GM19240 (cell line): ENCODE measurements at regions not wholly inside any gene's neighbourhood (a gene's known extent, or its start where the extent isn't known, plus 50 kb on each side); places are given as distances from the start of the nearest gene placed in this dataset.
"Not testable (repeated sequence)": the region's sequence is repeated elsewhere in the genome, so short reads cannot be mapped to it uniquely, and the experiment has no call there.

Source experiments
- DNase-seq: peaks from one replicate; pipeline ENCODE4 v3.0.0; 2011; ENCODE audit warnings: low spot score; ENCODE audit not compliant: insufficient read length

- no peak for DNase-seq
These were observed 217.0 kb upstream of the OBI1 start for GRCh38 chr13:78875792-78876580.

DNA sequence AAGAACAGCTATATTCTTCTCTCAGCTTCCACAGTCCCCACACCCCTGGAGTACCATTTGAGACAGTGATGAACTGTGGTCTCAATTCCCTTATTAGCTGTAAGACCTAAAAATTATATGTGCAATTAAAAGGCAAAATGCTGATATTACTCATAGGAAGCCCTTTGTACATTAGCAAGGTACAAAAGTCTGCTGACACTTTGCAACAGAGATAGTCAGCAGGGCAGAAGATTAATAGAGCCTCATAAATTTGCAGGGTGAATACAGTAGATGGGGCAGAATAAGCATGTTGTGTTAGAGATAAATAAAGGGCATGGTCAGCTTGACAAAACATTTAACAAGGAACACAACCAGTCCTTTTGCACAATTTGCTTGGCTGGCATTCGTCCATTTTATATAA, 210.0 kb upstream of the OBI1 start:
- DNase-seq, result no peak

GRCh38 chr13:78867655-78868054, 208.7 kb upstream of the OBI1 start:
- DNase-seq, result no peak

GRCh38 chr13:78866076-78866475, 207.1 kb upstream of the OBI1 start:
- DNase-seq, result not testable (repeated sequence)

DNA sequence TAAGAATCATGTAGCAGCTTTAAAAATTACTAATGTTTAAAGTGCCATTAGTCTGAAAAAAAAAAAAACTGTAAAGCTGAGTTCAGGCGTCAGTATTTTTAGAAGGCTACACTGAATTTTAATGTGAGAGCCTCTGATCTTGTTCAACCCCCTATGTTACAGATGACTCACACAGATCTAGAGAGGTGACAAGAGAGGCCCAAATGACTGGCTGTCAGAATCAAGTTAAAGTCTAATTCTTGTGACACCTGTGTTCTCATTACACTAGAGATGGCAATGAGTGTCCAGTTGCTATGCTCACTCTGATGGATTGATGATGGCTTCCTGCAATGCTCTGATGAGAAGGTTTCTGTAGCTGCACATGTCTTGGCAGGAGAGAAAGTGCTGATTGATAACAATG, 203.5 kb upstream of the OBI1 start:
- DNase-seq, result no peak

DNA sequence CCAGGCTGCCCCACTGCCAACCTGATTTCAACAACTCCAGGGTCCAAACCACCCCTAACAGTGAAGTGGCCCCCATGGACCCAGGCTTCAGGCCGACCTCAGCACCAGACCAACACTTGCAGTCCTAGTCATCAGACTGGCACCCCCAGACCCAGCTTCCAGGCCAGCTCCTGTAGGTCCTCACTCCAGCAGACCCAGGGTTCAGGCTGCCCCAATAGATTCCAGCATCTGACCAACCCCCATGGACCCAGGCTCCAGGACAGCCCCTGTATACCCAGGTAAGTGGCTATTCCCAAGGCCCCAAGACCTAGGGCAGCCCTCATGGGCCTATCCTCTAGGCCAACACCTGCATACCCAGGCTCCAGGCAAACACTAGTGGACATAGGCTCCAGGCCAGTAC, 193.8 kb upstream of the OBI1 start:
- DNase-seq, result no peak

DNA sequence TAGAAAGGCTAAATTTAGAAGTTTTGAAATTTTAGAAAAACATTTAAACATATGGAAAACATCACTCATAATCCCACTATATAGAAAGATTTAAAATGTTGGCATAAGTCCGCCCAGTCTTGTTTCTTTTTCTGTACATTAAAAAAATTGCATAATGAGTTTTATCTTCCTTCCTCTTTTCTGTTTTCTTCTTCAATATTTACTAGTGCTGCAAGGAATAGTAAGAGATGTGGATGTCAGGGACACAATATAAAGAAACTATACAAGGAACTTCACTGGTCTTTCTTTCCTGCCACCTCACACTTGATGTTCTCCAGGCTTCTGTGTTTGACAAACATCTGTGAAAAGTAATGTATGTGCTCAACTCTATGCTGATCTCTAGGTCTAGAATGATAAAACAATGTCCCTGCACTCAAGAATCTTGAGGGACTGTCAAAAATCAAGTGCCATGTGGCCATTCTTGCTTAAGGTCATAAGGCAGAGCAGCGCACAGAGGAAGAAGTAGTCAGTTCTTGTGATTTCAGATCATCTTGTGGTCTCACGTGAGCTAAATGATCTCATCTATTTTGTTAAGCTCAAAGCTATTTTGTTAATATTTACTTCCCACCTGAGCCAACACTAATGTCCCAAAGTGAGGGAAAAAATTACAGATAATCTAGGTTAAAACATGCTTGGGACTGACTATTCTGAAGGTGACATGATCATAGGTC, 186.9 kb upstream of the OBI1 start:
- no peak for DNase-seq

DNA sequence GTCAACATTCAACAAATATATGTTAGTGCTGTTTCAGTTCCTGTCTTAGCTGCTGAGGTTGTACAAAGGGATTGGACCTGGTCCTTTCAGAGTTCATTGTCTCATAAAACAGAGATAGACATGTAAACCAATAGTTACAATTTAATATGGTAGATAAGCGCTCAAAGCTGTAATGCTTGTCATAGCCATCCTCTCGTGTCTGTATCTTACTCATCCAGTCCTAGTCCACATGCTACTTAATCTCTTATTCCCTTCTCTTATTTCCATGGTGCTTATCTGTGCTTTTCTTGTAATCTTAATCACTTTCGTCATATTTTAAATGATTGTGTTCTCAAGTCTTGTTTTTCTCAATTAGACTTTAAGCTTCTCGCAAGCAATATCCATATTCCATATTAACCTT, 185.2 kb upstream of the OBI1 start:
- DNase-seq, result no peak

DNA sequence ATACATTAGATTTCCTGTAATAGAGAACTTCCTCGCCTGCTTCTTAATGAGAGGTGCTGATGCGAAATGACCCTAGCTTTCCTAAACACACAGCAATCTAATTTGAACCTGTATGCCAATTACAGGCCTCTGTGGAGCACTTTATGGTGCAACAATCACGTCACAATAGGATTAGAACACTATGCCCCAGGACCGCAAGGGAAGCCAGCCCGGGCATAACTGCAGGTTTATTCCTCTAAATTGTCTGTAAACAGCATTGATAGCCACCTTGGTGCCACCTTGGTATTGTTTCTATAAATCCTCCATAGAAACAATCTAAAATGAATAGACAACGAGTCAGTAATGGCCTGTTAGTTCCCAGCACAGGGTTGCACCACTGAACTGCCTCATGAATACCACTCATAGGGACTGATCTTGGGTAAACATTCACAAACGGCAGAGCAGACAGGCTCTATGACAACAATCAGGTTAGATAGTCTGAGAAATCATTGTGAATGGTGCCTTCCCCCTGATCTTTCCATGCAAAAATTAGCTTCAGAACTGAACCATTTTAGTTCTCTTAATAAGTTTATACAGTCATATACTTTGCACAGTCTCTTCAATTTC, 182.5 kb upstream of the OBI1 start:
- DNase-seq, result no peak

- DNase-seq, result no peak
These were observed 177.4 kb upstream of the OBI1 start for GRCh38 chr13:78836238-78836784.

DNA sequence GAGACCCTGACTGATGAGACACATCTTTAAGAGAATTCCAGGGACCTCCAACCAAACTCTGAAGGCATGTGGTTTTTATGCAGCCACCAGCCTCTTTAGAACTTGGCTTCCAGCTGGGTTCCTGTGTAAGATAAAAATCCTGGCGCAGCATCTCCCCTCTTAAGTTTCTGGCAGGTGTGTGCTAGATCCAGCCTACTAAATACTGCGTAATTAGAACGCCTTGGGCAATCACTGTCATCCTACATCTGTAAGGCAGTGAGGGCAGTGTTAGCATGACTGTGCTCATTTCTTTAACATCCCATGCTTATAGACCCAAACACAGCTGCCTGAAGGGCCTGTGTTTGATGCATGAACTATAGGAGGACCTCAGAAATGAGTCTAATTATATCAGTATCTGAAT, 173.5 kb upstream of the OBI1 start:
- no peak for DNase-seq

DNA sequence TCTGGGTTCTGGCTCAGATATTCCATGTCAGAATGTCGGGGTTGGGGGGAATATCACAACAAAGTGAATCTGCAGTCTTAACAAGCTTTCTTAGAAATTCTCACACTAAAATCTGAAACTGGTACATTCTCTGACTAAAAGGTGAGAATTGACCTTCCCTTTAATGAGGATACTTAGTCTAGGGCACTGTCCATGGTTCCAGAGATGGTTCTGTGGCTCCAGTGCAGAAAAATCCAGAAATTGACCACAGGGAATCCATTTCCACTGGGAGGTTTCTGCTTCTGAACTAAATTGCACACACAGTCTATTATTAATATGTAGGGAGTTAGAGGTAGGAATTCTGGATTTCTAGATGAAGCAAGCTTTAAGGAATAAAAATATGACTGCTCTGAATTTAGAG, 171.6 kb upstream of the OBI1 start:
- DNase-seq, result no peak

DNA sequence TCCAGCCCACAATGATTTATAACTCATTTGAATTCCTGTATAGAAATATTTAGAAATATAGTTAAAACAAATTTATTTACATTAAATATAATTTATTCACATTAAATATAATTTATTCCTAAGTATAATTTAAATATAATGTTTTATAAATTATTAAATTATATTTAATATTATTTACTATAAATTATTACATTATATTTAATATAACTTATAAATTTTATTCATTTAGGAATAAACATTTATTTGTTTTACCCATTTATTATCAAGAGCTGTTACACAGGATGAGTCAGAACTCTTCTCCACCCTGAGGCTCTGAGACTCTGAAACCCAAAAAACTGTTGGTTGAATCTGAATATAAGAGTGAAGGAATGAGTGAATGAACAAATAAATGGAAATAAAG, 170.9 kb upstream of the OBI1 start:
- DNase-seq, result no peak

DNA sequence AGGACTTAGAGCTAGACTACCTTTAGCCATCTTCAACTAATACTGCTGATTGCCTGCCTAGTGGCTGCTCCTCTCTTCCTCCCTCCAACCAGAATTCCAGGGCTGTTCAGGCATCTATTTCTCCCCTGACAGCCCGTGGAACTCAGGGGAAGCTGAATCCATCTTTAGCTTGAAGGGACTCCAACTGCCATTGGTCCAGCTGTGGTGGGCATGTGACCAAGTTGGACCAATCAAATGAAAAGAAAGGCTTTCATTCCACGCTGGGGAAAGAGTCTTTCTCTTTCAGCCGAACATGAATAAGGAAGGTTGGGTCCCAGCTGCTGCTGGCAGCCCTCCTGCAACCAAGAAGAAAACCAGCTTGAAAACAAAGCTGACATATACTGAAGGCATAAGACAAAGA, 168.5 kb upstream of the OBI1 start:
- no peak for DNase-seq

GRCh38 chr13:78826936-78827335, 168.0 kb upstream of the OBI1 start:
- no peak for DNase-seq

DNA sequence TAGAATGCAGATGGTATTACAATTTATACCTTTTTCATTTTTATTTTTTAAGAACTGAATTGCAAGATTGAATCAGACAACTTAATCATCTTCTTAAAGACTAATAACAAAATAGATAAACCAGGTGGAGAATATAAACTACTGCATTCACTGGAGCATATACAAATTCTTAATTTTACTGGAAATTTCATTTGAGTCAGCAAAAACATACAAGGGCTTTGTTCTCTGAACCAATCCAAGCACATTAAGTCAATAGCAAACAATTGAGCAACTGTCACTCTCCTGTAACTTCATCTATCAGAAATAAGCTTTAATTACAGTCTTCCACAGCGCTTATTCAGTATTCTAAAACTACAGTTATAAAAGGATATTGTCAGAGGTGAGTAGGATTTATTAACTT, 167.4 kb upstream of the OBI1 start:
- no peak for DNase-seq

GRCh38 chr13:78820541-78820940, 161.6 kb upstream of the OBI1 start:
- no peak for DNase-seq

- no peak for DNase-seq
These were observed 157.6 kb upstream of the OBI1 start for GRCh38 chr13:78816592-78816991.

DNA sequence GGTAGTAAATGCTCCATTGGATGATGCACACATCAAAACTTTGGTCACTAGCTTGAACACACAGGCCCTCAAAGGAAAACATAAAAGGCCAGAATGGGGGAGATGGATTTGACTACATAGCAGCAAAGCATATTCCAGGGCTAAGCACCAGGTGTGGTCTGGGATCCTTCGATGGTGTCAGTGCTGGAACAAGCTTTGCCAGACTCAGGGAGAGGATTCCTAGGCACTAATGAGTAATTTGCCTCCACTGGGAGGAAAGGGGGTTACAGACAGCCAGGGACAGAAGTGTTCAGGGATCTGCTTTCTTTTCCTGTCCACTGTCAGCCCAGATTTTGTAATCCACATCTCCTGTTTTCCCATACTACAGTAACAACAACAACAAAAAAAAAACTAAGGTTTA, 157.2 kb upstream of the OBI1 start:
- no peak for DNase-seq

DNA sequence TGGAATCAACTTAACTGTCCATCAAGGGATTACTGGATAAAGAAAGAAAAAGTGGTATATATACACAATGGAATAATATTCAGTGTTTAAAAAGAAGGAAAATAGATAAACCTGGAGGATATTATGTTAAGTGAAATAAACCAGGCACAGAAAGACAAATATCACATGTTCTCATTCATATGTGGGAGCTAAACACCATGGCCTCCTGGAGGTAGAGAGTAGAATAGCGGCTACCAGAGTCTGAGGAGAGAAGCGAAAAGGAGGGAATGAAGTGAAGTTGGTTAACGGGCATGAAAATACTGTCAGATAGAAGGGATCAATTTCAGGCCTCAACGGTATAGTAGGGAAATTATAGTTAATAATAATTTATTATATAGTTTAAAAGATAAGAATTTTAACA, 147.5 kb upstream of the OBI1 start:
- DNase-seq, result no peak

DNA sequence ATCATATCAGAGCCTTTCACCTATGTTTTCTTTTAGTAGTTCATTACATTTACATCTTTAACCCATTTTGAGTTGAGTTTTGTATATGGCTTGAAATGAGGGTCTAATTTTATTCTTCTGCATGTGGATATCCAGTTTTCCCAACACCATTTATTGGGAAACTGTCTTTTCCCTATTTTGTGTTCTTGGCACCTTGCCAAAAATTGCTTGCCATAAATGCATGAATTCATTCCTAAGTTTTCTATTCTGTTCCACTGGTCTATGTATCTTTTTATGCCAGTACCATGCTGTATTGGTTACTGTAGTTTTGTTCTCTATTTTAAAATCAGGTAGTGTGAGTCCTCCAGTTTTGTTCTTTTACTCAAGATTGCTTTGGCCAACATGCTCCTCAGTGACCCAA, 144.0 kb upstream of the OBI1 start:
- DNase-seq, result no peak

DNA sequence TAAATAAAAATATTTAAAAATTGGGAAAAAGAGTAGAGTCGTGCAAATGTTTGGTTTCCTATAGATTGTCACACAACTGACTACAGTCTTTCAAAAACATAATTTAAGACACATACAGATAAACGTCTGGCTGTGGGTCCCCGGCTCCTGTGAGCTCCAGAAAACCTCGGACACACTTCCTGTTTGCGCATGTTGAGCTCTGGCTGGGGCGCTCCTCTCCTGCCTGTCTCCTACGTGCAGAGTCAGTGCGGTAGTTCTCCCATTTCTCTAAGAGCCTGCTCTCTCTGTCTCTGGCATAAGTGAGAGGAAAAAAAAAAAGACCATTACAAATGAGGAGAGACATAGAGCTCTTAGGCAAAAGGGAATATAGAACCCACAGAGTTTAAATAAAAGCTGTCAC, 128.2 kb upstream of the OBI1 start:
- no peak for DNase-seq
